ENCODE measurements at regions not wholly inside any gene's neighbourhood (a gene's known extent, or its start where the extent isn't known, plus 50 kb on each side); places are given as distances from the start of the nearest gene placed in this dataset.

- no peak overlapping the region for H3K4me3 ChIP-seq
- TF ChIP-seq EP300 (IDR thresholded peaks at IDR 0.05) = no peak
- TF ChIP-seq POLR2A (IDR thresholded peaks at IDR 0.05) = no peak
- TF ChIP-seq CTCF (IDR thresholded peaks at IDR 0.05) = no peak
- TF ChIP-seq POLR2AphosphoS5 (IDR thresholded peaks at IDR 0.05) = no peak
- no peaks in the 10 kb centered on the region for H3K9me3 ChIP-seq
- WGBS, 2 donors = 20 to 61% methylated on average over 7 of the region's 7 CpGs
- H3K36me3 ChIP-seq = no peaks in the 10 kb centered on the region
- no peaks in the 10 kb centered on the region for H3K4me1 ChIP-seq
- no peak for DNase-seq
- H3K27ac ChIP-seq = no peak overlapping the region
- no peaks in the 10 kb centered on the region for H3K27me3 ChIP-seq
- intact Hi-C loops (cut with DNase I) = no loop called here
Observed at GRCh38 chr2:204172145-204172600, 235.6 kb downstream of the ICOS start.

GRCh38 chr2:204174034-204174433 is 237.5 kb downstream of the ICOS start:
- Histone ChIP-seq H3K36me3 (no peaks in the 10 kb centered on the region), H3K4me1 (no peaks in the 10 kb centered on the region), H3K27me3 (no peaks in the 10 kb centered on the region), H3K4me3 (no peak overlapping the region), H3K9me3 (no peaks in the 10 kb centered on the region), H3K27ac (no peak overlapping the region)
- WGBS, 2 donors = 19 to 64% methylated on average over 2 of the region's 2 CpGs
- TF ChIP-seq CTCF (IDR thresholded peaks at IDR 0.05) (no peak), POLR2AphosphoS5 (IDR thresholded peaks at IDR 0.05) (no peak), POLR2A (IDR thresholded peaks at IDR 0.05) (no peak), EP300 (IDR thresholded peaks at IDR 0.05) (no peak)
- no peak for DNase-seq
- intact Hi-C loops (cut with DNase I) = no loop called here

GRCh38 chr2:204175552-204176271 is 239.1 kb downstream of the ICOS start:
- H3K36me3 ChIP-seq = no peaks in the 10 kb centered on the region
- no peak overlapping the region for H3K4me3 ChIP-seq
- H3K4me1 ChIP-seq = no peaks in the 10 kb centered on the region
- no peaks in the 10 kb centered on the region for H3K27me3 ChIP-seq
- TF ChIP-seq CTCF (IDR thresholded peaks at IDR 0.05) (no peak), POLR2AphosphoS5 (IDR thresholded peaks at IDR 0.05) (no peak), POLR2A (IDR thresholded peaks at IDR 0.05) (no peak), EP300 (IDR thresholded peaks at IDR 0.05) (no peak)
- no peak overlapping the region for H3K27ac ChIP-seq
- WGBS, 2 donors = 78 to 84% methylated on average over 4 of the region's 4 CpGs
- DNase-seq = no peak
- no peaks in the 10 kb centered on the region for H3K9me3 ChIP-seq
- intact Hi-C loops (cut with DNase I) = no loop called here

- no peaks in the 10 kb centered on the region for H3K27me3 ChIP-seq
- H3K9me3 ChIP-seq = no peaks in the 10 kb centered on the region
- 96 to 97% methylated on average over 1 of the region's 1 CpG for WGBS, 2 donors
- H3K4me1 ChIP-seq = no peaks in the 10 kb centered on the region
- H3K36me3 ChIP-seq = no peaks in the 10 kb centered on the region
- H3K27ac ChIP-seq = no peak overlapping the region
- intact Hi-C loops (cut with DNase I) = no loop called here
- no peak for TF ChIP-seq POLR2A (IDR thresholded peaks at IDR 0.05)
- no peak for TF ChIP-seq EP300 (IDR thresholded peaks at IDR 0.05)
- no peak for TF ChIP-seq CTCF (IDR thresholded peaks at IDR 0.05)
- no peak for TF ChIP-seq POLR2AphosphoS5 (IDR thresholded peaks at IDR 0.05)
- no peak for DNase-seq
- H3K4me3 ChIP-seq = no peak overlapping the region
Observed at GRCh38 chr2:204176306-204176705, 239.7 kb downstream of the ICOS start.
